ENCODE measurements at regions not wholly inside any gene's neighbourhood (a gene's known extent, or its start where the extent isn't known, plus 50 kb on each side); places are given as distances from the start of the nearest gene placed in this dataset.

DNA sequence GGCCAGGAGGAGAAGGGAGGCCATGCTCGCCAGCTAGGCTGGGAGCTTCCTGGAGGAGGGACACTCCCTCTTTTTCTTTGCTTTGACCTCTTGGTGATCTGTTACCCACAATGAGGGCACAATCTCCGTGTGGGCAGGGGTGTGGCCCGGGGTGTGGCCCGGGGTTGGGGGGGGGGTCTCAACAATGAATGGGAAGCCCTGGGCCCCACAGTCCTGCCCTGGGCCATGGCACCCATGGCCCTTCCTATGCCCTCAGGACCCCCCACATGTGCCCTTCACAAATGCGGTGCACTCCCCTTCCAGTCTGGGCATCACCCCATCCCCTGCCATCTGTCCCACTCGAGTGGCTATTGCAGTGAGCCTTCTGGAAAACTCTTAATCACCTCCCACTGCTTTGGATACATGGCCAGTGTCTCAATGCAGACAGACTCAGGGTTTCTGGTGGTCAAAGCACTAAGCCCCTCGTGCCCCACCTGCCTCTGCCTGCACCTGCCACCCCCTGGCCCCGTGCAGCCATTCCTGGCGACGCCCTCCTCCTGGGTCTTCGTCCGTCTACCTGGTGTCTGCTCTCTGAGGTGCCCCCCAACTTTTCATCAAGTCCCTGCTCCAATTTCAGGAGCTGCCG is 611.3 kb downstream of the TBC1D22A start:
- peaks cover 0 to 5% of the 10 kb centered on the region in 2 donors for H3K27me3 ChIP-seq (ENCODE audit: control insufficient read depth in 1 of 2, insufficient read depth in 2 of 2, low read length in 2 of 2)
- no peak overlapping the region for H3K27ac ChIP-seq (ENCODE audit: low read depth, low read length)
- no peaks in the 10 kb centered on the region for H3K36me3 ChIP-seq (ENCODE audit: insufficient read depth, low read length)
- H3K9ac ChIP-seq (ENCODE audit: low read length), result no peak overlapping the region
- H3K4me3 ChIP-seq (ENCODE audit: low read depth in 1 of 2, low read length in 2 of 2), result no peak overlapping the region
- no peaks in the 10 kb centered on the region for H3K4me1 ChIP-seq (ENCODE audit: insufficient read depth, low read length)
- H3K9me3 ChIP-seq (ENCODE audit: low read length), result no peaks in the 10 kb centered on the region

DNA sequence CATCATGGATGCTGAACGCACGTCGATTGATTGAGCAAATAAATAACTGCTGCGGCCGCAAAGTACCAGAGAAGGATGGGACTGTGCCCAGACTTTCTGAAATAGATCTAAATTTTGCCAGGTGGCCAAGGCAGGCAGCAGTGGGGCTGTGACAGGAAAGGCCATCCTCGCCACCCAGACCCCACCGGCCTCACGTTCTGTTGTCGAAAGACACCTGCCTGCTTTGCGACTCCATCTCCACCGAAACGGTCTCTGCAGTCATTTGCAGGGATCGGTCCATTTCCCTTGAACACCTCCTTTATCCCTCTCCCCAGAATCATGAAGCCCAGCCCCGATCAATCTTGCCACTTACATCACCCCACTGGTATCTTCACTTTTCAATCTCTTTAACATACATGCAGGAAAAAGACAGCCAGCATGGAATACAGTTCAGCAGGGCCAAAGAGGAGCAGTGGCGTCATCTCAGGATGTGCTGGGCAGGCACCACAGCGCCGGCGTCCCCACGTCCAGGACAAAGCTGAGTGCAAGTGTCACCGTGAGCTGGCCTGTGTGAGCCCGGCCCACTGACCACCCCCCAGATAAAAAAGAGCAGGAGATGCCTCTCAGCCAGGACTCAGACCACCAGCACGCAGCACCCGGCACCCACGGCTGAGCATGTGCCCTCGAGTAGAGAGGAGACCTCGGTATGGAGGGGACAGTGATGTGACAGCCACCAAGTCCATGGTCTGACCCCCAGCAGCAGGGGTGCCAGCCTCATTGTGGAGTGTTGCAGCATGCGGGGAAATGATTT is 610.3 kb downstream of the TBC1D22A start:
- H3K27me3 ChIP-seq (ENCODE audit: control insufficient read depth in 1 of 2, insufficient read depth in 2 of 2, low read length in 2 of 2), result peaks cover 0 to 5% of the 10 kb centered on the region in 2 donors
- no peaks in the 10 kb centered on the region for H3K36me3 ChIP-seq (ENCODE audit: insufficient read depth, low read length)
- no peak overlapping the region for H3K9ac ChIP-seq (ENCODE audit: low read length)
- H3K4me3 ChIP-seq (ENCODE audit: low read depth in 1 of 2, low read length in 2 of 2), result no peak overlapping the region
- no peaks in the 10 kb centered on the region for H3K4me1 ChIP-seq (ENCODE audit: insufficient read depth, low read length)
- no peak overlapping the region for H3K27ac ChIP-seq (ENCODE audit: low read depth, low read length)
- H3K9me3 ChIP-seq (ENCODE audit: low read length), result no peaks in the 10 kb centered on the region

DNA sequence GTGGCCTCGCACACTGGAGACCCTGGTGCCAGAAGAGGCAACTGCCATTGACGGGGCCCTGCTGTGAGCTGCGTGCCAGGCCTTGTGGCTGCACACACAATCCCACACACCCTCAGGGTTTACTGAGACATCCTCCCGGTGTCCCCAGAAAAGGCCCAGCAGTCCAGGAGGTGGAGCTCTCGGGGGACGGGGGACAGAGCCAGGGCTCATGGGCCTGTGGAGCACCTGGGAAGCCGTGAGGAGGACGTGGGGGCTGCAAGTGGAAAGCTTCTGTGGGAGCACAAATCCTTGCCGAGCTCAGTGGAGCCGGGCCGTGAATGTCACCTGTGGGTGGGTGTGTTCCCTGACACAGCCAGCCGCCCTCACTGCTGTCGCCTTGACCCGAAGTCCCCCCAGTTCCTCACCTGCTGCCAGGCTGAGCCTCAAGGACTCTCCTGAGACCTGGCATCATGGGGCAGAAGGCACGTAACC is 609.7 kb downstream of the TBC1D22A start:
- no peaks in the 10 kb centered on the region for H3K36me3 ChIP-seq (ENCODE audit: insufficient read depth, low read length)
- no peaks in the 10 kb centered on the region for H3K9me3 ChIP-seq (ENCODE audit: low read length)
- no peak overlapping the region for H3K4me3 ChIP-seq (ENCODE audit: low read depth in 1 of 2, low read length in 2 of 2)
- H3K27ac ChIP-seq (ENCODE audit: low read depth, low read length), result no peak overlapping the region
- peaks cover 0 to 5% of the 10 kb centered on the region in 2 donors for H3K27me3 ChIP-seq (ENCODE audit: control insufficient read depth in 1 of 2, insufficient read depth in 2 of 2, low read length in 2 of 2)
- no peak overlapping the region for H3K9ac ChIP-seq (ENCODE audit: low read length)
- H3K4me1 ChIP-seq (ENCODE audit: insufficient read depth, low read length), result no peaks in the 10 kb centered on the region

DNA sequence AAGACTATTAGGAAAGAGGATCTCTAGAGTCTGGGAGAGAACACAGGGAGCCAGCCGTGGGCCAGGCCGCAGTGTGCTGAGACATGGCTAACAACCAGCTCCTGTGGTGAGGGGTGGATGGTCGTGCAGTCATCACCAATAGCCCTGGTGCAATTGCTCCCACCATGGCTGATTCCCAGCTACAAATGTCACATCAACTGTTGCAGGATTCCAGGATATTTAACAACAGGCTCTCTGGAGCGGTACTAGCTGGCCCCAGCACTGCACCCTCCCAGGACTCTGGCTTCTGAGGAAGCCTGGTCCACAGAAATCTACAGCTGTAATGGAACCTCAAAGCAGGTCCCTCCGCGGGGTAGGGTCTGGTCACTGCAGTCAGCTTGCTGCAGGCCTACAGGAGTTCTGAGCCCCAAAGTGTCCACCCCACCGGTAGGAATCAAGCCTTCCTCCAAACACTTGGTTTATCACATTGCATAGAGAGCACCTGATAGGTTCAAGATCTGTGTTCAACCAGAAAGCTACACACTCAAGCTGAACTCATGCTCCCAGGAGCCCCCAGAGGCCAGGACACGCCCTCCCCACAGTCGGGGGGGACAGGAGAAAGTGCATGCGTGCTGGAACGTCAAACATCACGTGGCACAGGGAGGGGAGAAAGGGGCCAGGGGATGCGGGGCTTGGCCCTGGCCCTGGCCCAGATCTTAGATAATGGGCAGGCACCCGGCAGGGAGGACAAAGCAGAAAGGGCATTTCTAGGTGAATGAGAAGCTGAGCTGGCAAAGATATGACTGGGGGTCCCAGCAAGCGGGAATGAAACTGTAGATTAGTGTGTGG is 609.0 kb downstream of the TBC1D22A start:
- Histone ChIP-seq H3K9me3 (ENCODE audit: low read length) (no peaks in the 10 kb centered on the region), H3K27me3 (ENCODE audit: control insufficient read depth in 1 of 2, insufficient read depth in 2 of 2, low read length in 2 of 2) (peaks cover 0 to 5% of the 10 kb centered on the region in 2 donors), H3K36me3 (ENCODE audit: insufficient read depth, low read length) (no peaks in the 10 kb centered on the region), H3K27ac (ENCODE audit: low read depth, low read length) (no peak overlapping the region), H3K9ac (ENCODE audit: low read length) (no peak overlapping the region), H3K4me1 (ENCODE audit: insufficient read depth, low read length) (no peaks in the 10 kb centered on the region), H3K4me3 (ENCODE audit: low read depth in 1 of 2, low read length in 2 of 2) (no peak overlapping the region)

- Histone ChIP-seq H3K4me1 (ENCODE audit: insufficient read depth, low read length) (no peaks in the 10 kb centered on the region), H3K9me3 (ENCODE audit: low read length) (no peaks in the 10 kb centered on the region)
Measured at GRCh38 chr22:47370448-47371262, 608.2 kb downstream of the TBC1D22A start.

GRCh38 chr22:47369431-47370015 is 607.1 kb downstream of the TBC1D22A start:
- H3K36me3 ChIP-seq (ENCODE audit: insufficient read depth, low read length), result no peaks in the 10 kb centered on the region
- no peak overlapping the region for H3K9ac ChIP-seq (ENCODE audit: low read length)
- H3K4me3 ChIP-seq (ENCODE audit: low read depth in 1 of 2, low read length in 2 of 2), result no peak overlapping the region
- no peak overlapping the region for H3K27ac ChIP-seq (ENCODE audit: low read depth, low read length)
- H3K4me1 ChIP-seq (ENCODE audit: insufficient read depth, low read length), result no peaks in the 10 kb centered on the region
- H3K9me3 ChIP-seq (ENCODE audit: low read length), result no peaks in the 10 kb centered on the region
- H3K27me3 ChIP-seq (ENCODE audit: control insufficient read depth in 1 of 2, insufficient read depth in 2 of 2, low read length in 2 of 2), result peaks cover 0 to 5% of the 10 kb centered on the region in 2 donors

More at GRCh38 chr22:47370448-47371262, 608.2 kb downstream of the TBC1D22A start:
- Histone ChIP-seq H3K9ac (ENCODE audit: low read length) (no peak overlapping the region), H3K27ac (ENCODE audit: low read depth, low read length) (no peak overlapping the region), H3K27me3 (ENCODE audit: control insufficient read depth in 1 of 2, insufficient read depth in 2 of 2, low read length in 2 of 2) (peaks cover 0 to 5% of the 10 kb centered on the region in 2 donors), H3K4me3 (ENCODE audit: low read depth in 1 of 2, low read length in 2 of 2) (no peak overlapping the region), H3K36me3 (ENCODE audit: insufficient read depth, low read length) (no peaks in the 10 kb centered on the region)

DNA sequence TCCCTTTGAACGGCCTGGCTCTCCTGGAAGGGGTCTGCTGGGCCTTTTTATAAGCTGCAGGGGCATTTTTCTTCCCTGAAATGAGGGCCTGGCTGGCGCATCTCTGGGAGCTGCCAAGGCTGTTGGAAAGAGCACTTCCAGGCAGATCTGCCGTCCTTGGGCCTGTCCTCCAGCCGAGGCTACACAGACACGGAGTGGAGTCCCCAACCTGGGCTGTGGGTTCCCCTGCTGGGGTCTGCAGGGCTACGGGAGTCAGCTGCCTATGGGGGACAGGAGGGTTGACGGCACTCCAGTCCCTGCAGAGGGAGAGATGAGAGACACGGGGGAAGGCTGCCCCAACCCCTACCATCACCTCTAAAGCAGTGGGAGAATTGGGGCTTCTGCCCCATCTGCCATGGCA is 606.6 kb downstream of the TBC1D22A start:
- Histone ChIP-seq H3K9ac (ENCODE audit: low read length) (no peak overlapping the region), H3K27ac (ENCODE audit: low read depth, low read length) (no peak overlapping the region), H3K9me3 (ENCODE audit: low read length) (no peaks in the 10 kb centered on the region), H3K4me3 (ENCODE audit: low read depth in 1 of 2, low read length in 2 of 2) (no peak overlapping the region), H3K27me3 (ENCODE audit: control insufficient read depth in 1 of 2, insufficient read depth in 2 of 2, low read length in 2 of 2) (peaks cover 0 to 5% of the 10 kb centered on the region in 2 donors), H3K36me3 (ENCODE audit: insufficient read depth, low read length) (no peaks in the 10 kb centered on the region), H3K4me1 (ENCODE audit: insufficient read depth, low read length) (no peaks in the 10 kb centered on the region)

DNA sequence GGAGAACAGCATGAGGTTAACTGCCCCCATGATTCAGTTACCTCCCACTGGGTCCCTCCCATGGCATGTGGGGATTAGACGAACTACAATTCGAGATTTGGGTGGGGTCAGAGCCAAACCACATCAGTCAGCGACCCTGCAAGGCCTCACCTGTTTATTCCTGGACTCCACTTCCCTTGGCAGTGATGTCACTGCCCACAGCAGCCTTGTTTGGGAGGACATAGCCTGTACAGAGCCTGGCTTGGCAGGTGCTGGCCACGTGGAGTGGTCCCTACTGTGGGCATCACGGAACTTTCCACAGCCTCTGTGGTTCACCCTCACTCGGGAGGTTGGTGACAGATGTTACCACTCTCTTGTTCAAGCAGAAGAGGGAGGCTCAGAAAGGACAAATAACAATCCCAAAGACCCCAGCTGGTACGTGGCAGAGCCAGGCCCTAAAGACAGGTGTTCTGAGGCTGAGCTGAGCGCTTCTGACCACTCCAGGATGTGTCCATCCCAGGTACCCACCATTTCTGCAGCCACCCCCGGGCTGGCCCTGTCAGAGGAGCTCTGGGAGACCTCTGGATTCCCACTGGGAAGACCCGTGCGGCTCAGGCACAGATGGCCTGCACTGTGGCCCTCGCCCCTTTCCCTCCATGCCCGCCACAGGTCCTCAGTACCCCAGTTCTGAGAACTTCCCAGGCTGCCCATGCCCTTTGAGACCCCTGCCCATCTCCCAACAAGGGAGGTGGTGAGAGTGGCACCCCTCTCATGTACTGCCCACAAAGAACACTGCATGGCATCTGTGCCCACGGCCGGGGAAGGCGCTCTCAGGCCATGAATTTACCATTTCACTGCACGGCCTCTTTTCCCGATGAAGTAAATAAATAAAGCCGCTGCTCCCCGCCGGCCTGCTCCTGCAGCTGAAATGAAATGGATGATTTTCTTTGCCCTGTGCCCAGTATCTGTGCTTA is 605.8 kb downstream of the TBC1D22A start:
- Histone ChIP-seq H3K27me3 (ENCODE audit: control insufficient read depth in 1 of 2, insufficient read depth in 2 of 2, low read length in 2 of 2) (peaks cover 0 to 5% of the 10 kb centered on the region in 2 donors), H3K4me3 (ENCODE audit: low read depth in 1 of 2, low read length in 2 of 2) (no peak overlapping the region), H3K36me3 (ENCODE audit: insufficient read depth, low read length) (no peaks in the 10 kb centered on the region), H3K4me1 (ENCODE audit: insufficient read depth, low read length) (no peaks in the 10 kb centered on the region), H3K27ac (ENCODE audit: low read depth, low read length) (no peak overlapping the region), H3K9me3 (ENCODE audit: low read length) (no peaks in the 10 kb centered on the region), H3K9ac (ENCODE audit: low read length) (no peak overlapping the region)

DNA sequence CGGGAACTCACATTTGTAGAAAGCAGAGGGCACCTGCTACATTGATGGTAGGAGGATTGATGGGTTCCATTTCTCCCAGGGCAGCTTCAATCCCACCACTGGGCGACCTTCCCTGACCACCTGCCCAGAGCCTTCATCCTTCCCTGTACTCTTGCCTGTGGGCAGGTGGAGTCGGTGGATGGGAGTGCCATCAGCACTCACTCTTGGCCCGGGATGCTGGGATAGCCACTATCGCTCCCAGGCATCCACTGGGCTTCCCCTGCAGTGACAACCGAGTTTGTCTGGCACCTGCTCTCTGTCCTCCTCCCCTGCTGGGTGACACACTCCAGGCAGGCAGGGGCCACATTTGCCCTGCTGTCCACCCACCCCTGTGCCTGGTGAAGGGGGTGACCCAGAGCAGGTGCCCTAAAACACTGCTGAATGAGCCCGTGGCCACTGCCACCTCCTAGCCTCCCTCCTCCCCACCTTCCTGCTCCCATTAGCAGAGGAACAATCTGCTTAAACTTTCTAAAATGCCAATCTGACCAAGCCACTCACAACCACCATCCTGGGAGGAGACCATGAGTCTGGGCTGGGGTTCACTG is 604.7 kb downstream of the TBC1D22A start:
- no peak overlapping the region for H3K4me3 ChIP-seq (ENCODE audit: low read depth in 1 of 2, low read length in 2 of 2)
- H3K9ac ChIP-seq (ENCODE audit: low read length), result no peak overlapping the region
- H3K27ac ChIP-seq (ENCODE audit: low read depth, low read length), result no peak overlapping the region

More for the DNA sequence above, 604.7 kb downstream of the TBC1D22A start:
- no peaks in the 10 kb centered on the region for H3K9me3 ChIP-seq (ENCODE audit: low read length)
- no peaks in the 10 kb centered on the region for H3K4me1 ChIP-seq (ENCODE audit: insufficient read depth, low read length)
- H3K27me3 ChIP-seq (ENCODE audit: control insufficient read depth in 1 of 2, insufficient read depth in 2 of 2, low read length in 2 of 2), result peaks cover 0 to 5% of the 10 kb centered on the region in 2 donors
- no peaks in the 10 kb centered on the region for H3K36me3 ChIP-seq (ENCODE audit: insufficient read depth, low read length)
